D721Med (cell line): ENCODE measurements at regions not wholly inside any gene's neighbourhood (a gene's known extent, or its start where the extent isn't known, plus 50 kb on each side); places are given as distances from the start of the nearest gene placed in this dataset.

Source experiments
- DNase-seq: peaks from one replicate; pipeline ENCODE4 v3.0.0; 2011; ENCODE audit warnings: low spot score; ENCODE audit not compliant: insufficient read length
- FAIRE-seq: peaks from 2 replicates; lab custom pipeline; 2011; peaks lifted over from hg19 to GRCh38; lab: Jason Lieb, UNC
- TF ChIP-seq, protein P1 (sequence below): IDR thresholded peaks from 2 replicates; pipeline ENCODE4 v1.5.1; 2012; ENCODE audit warnings: mild to moderate bottlenecking, control low read depth; ENCODE audit not compliant: insufficient read depth; ENCODE audit errors: missing control alignments

DNA sequence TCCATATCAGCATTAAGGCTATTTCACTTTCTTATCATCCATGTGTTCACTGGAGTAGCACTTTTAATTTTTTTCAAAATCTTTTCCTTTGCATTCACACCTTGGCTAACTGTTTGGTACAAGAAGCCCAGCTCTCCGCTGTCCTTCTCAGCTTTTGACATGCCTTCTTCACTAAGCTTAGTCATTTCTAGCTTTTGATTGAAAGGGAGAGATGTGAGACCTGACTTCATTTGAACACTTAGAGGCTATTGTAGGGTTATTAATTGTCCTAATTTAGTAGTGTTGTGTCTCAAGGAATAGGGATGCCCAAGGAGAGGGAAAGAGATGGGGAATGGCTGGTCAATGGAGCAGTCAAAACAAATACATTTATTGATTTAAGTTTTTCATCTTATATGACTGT is 350.0 kb downstream of the CXCL12 start:
- FAIRE-seq (no peak), DNase-seq (no peak)
- TF ChIP-seq, protein P1, sequence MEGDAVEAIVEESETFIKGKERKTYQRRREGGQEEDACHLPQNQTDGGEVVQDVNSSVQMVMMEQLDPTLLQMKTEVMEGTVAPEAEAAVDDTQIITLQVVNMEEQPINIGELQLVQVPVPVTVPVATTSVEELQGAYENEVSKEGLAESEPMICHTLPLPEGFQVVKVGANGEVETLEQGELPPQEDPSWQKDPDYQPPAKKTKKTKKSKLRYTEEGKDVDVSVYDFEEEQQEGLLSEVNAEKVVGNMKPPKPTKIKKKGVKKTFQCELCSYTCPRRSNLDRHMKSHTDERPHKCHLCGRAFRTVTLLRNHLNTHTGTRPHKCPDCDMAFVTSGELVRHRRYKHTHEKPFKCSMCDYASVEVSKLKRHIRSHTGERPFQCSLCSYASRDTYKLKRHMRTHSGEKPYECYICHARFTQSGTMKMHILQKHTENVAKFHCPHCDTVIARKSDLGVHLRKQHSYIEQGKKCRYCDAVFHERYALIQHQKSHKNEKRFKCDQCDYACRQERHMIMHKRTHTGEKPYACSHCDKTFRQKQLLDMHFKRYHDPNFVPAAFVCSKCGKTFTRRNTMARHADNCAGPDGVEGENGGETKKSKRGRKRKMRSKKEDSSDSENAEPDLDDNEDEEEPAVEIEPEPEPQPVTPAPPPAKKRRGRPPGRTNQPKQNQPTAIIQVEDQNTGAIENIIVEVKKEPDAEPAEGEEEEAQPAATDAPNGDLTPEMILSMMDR: no peak

- FAIRE-seq (no peak), DNase-seq (no peak)
- TF ChIP-seq, protein P1: no peak
These were observed 351.9 kb downstream of the CXCL12 start for GRCh38 chr10:44033008-44033407.

DNA sequence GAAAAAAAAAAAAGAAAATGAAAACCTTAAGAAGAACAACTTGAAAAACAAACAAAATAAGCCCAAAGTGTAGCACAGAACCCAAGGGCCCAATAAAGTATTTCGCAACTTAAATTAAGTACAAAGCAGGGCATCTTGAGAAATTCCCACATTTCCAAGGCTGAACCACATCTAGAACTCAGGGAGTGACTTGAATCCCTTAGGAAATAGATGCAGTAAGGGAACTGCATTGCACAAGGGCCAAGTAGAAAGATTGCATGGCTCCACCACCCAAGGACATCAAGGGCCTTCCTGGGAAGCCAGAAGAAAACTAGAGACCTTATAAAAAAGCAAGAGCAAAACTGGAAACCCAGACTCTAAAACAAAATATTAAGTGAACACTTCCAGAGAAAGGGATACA is 352.7 kb downstream of the CXCL12 start:
- TF ChIP-seq, protein P1: no peak
- FAIRE-seq: no peak
- DNase-seq: no peak

DNA sequence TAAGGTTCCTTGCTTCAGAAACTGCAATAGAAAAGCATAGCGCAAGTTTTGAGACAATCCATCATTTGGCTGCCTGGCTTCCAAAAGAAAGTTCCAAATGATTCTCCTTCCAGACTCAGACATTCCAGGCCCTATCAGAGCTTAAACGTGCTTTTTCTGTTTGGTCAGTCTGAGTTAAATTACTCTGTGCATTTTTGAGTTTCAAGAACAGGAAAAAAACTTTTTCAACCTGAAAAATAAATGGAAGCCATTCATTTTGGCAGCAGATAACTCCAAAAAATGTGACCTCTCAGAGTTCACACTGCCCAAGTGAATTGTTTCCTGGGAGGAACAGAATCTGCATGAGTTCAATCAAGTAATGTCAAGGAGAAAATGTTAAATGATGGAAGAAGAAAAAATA is 354.2 kb downstream of the CXCL12 start:
- DNase-seq (no peak), FAIRE-seq (no peak)
- TF ChIP-seq, protein P1: no peak

- TF ChIP-seq, protein P1: no peak
- no peak for FAIRE-seq
- DNase-seq: no peak
These were observed 354.8 kb downstream of the CXCL12 start for GRCh38 chr10:44030132-44030531.

GRCh38 chr10:44028384-44029137 is 356.3 kb downstream of the CXCL12 start:
- no peak for FAIRE-seq
- DNase-seq: no peak
- TF ChIP-seq, protein P1: no peak
